ENCODE measurements at regions not wholly inside any gene's neighbourhood (a gene's known extent, or its start where the extent isn't known, plus 50 kb on each side); places are given as distances from the start of the nearest gene placed in this dataset.
"Not testable (repeated sequence)": the region's sequence is repeated elsewhere in the genome, so short reads cannot be mapped to it uniquely, and the experiment has no call there.

- no peak for TF ChIP-seq CTCF (IDR thresholded peaks at IDR 0.05; ENCODE audit: insufficient read depth, low read depth, low read length)
- CTCF ChIA-PET, result no interaction called here
- DNase-seq (ENCODE audit: low read depth), result no peak
- H3K36me3 ChIP-seq (ENCODE audit: control insufficient read depth, insufficient read depth, low read length), result no peaks in the 10 kb centered on the region
- no peak overlapping the region for H3K4me3 ChIP-seq (ENCODE audit: low read depth, low read length)
- POLR2A ChIA-PET, result no interaction called here
- no peaks in the 10 kb centered on the region for H3K27me3 ChIP-seq (ENCODE audit: control insufficient read depth, insufficient read depth, low read length)
Observed at GRCh38 chr3:20563985-20564384, 378.0 kb upstream of the SGO1 start.

DNA sequence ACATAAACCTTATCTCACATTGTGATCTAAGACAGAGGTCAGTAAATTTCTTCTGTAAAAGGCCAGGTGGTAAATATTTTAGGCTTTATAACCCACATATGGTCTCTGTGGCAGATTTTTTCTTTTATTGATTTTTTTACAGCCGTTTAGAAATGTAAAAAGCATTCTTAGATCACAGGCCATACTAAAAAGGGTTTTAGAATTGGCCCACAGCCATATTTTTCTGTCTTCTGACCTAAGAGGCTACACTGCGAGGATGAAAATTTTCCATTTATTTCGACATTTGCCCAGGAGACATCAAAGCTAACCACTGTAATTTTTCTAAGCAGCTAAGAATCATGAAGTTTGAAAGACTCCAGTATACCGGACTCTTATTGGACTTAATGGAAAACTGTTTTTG is 377.2 kb upstream of the SGO1 start:
- peak; percentile 64 for DNase-seq (ENCODE audit: low read depth)
- Histone ChIP-seq H3K4me3 (ENCODE audit: low read depth, low read length) (no peak overlapping the region), H3K27me3 (ENCODE audit: control insufficient read depth, insufficient read depth, low read length) (no peaks in the 10 kb centered on the region), H3K36me3 (ENCODE audit: control insufficient read depth, insufficient read depth, low read length) (no peaks in the 10 kb centered on the region)
- POLR2A ChIA-PET, result no interaction called here
- no peak for TF ChIP-seq CTCF (IDR thresholded peaks at IDR 0.05; ENCODE audit: insufficient read depth, low read depth, low read length)
- CTCF ChIA-PET, result no interaction called here

DNA sequence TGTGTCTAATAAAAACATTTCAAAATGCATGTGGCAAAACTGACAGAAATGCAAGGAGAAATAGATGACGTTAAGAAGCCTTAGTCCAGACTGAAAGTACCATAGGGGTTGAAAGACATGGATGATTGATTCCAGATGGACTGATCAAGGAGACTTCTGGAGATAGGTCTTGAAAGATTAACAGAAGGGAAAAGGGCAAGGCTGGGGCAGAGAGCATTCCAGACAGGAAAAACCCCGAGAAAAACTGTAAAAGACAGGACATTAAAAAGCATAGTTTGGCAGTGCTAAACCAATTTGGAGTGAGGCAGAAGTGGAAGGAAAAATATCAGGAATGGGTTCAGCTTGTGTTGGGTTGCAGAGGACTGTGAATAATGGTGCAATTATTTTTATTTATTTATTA is 375.2 kb upstream of the SGO1 start:
- POLR2A ChIA-PET, result interaction anchor here (0.5 kb wide), 1 partner anchor 1208 kb away, joined by 3 read pairs; no protein-coding TSS in a partner anchor
- CTCF ChIA-PET, result no interaction called here
- H3K27me3 ChIP-seq (ENCODE audit: control insufficient read depth, insufficient read depth, low read length), result no peaks in the 10 kb centered on the region
- H3K4me3 ChIP-seq (ENCODE audit: low read depth, low read length), result no peak overlapping the region
- no peaks in the 10 kb centered on the region for H3K36me3 ChIP-seq (ENCODE audit: control insufficient read depth, insufficient read depth, low read length)
- no peak for TF ChIP-seq CTCF (IDR thresholded peaks at IDR 0.05; ENCODE audit: insufficient read depth, low read depth, low read length)
- DNase-seq (ENCODE audit: low read depth), result peak; percentile 64

- H3K36me3 ChIP-seq (ENCODE audit: control insufficient read depth, insufficient read depth, low read length); CTCF ChIA-PET; POLR2A ChIA-PET; H3K4me3 ChIP-seq (ENCODE audit: low read depth, low read length); DNase-seq (ENCODE audit: low read depth); H3K27me3 ChIP-seq (ENCODE audit: control insufficient read depth, insufficient read depth, low read length): not testable (repeated sequence)
Observed at GRCh38 chr3:20560446-20560845, 374.4 kb upstream of the SGO1 start.

DNA sequence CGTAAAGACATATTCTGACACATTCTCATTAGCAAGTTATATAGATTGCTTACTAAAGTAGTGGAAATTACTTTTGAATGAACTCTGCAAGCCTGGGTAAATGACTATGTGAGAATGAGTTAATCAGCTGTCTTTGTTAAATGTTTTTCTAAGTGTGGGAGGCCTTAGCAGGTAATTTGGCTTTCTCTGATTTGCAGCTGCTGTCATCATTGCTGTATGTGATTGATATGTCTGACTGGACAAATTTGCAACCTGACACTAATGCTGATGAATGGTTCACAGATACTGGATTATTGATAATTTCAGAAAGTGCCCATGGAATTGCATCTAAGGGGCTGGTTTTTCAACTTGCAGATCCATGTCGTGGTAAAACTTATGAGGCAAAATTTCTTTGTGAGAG is 372.2 kb upstream of the SGO1 start:
- TF ChIP-seq CTCF (IDR thresholded peaks at IDR 0.05; ENCODE audit: insufficient read depth, low read depth, low read length), result no peak
- H3K4me3 ChIP-seq (ENCODE audit: low read depth, low read length), result no peak overlapping the region
- DNase-seq (ENCODE audit: low read depth), result no peak
- no peaks in the 10 kb centered on the region for H3K36me3 ChIP-seq (ENCODE audit: control insufficient read depth, insufficient read depth, low read length)
- no peaks in the 10 kb centered on the region for H3K27me3 ChIP-seq (ENCODE audit: control insufficient read depth, insufficient read depth, low read length)
- ChIA-PET POLR2A (no interaction called here), CTCF (no interaction called here)

GRCh38 chr3:20556661-20557060 is 370.7 kb upstream of the SGO1 start:
- Histone ChIP-seq H3K27me3 (ENCODE audit: control insufficient read depth, insufficient read depth, low read length) (no peaks in the 10 kb centered on the region), H3K4me3 (ENCODE audit: low read depth, low read length) (no peak overlapping the region), H3K36me3 (ENCODE audit: control insufficient read depth, insufficient read depth, low read length) (no peaks in the 10 kb centered on the region)
- CTCF ChIA-PET, result no interaction called here
- no peak for TF ChIP-seq CTCF (IDR thresholded peaks at IDR 0.05; ENCODE audit: insufficient read depth, low read depth, low read length)
- POLR2A ChIA-PET, result no interaction called here
- no peak for DNase-seq (ENCODE audit: low read depth)

Measured in BJ (cell line).